ENCODE measurements at regions not wholly inside any gene's neighbourhood (a gene's known extent, or its start where the extent isn't known, plus 50 kb on each side); places are given as distances from the start of the nearest gene placed in this dataset.
"Not testable (repeated sequence)": the region's sequence is repeated elsewhere in the genome, so short reads cannot be mapped to it uniquely, and the experiment has no call there.

DNA sequence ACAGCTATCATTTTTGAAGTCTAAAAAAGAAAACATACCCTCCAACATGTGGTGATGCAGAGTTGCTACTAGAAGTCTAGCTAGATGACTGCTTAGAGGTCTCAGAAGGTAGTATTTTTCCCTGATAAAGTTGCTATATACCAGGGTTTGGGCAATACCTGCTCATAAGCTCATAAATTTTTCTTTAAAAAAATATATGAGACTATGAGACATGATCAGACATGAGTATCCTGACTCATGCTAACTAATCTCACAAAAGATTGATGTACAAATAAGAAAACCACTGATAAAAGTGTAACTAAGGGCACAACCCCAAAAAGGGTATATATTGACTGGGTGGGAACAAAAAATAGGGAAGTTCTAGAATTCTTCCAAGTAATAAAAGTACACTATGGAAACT is 740.9 kb downstream of the METTL15 start:
- DNase-seq = no peak

DNA sequence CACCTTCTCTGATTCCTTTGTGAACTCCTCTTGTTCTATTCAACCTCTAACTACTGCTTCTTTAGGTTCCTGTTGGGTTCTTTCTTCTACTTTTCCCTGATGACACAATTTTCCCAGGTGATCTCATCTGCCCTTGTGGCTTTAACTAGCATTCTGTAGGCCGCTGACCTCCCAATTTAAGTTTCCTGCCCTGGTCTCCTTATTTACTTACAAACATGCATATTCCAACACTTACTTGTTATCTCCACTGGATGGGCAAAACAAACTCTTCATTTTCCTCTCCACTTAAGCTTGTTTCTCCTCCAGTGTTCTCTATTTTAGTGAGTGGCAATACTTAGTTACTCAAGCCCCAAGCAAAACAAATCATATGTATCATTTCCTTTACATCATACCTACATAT is 734.5 kb downstream of the METTL15 start:
- DNase-seq = no peak

GRCh38 chr11:28838741-28839140 is 730.6 kb downstream of the METTL15 start:
- DNase-seq = no peak

- DNase-seq = no peak
These were observed 729.4 kb downstream of the METTL15 start for GRCh38 chr11:28837599-28837998.

DNA sequence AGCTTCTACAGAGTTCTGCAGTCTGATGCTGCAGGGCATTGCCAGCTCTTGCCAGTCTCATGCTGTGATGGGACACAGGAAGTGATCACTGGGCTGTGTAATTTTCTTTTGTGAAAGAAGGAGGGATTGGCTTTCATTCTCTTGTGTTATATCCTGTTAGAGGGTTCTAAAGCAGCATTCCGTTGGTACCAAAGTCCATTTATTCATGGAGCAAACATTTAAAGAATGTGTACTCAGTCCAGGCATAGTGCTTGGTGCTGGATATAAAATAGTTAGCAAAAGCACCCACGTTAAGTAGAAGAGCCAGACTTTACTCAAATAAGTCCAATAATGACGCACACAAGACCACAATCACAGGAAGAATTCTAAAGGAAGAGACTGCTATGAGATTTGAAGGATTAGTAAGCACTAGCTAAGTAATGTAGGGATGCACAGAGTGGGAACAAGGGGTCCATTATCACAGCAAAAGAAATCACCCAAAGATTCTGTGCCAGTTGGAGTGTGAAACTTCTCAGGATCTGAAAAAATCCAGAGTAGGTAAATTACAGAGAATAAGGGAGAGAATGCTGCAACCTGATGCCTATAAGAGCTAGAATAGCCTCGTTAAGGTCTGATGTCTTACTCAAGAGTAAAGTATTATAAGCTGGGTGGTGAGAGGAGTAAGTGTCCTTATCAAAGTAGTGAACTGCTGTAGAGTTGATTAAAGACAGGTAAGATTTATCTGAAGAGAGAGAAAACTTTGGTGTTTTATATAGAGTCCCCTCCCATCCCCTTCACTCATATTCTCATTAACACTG is 728.3 kb downstream of the METTL15 start:
- no peak for DNase-seq

GRCh38 chr11:28835790-28836189 is 727.6 kb downstream of the METTL15 start:
- no peak for DNase-seq

GRCh38 chr11:28835317-28835716 is 727.1 kb downstream of the METTL15 start:
- DNase-seq = no peak

DNA sequence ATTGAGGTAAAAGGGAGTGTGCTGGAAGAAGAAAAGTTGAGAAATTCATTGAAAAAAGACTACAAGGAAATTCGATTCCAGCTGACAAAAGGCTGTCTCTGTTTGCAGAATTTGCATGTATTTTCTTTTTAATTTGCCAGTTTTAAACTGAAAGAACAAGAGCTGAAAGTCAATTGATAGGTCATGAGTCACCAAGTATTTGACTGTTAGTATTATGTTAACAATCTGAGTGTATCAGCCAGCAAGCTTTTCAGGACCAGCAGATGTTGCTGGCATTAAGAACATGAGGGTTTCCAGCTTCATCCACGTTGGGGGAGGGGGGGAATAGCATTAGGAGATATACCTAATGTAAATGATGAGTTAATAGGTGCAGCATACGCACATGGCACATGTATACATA is 726.7 kb downstream of the METTL15 start:
- no peak for DNase-seq

DNA sequence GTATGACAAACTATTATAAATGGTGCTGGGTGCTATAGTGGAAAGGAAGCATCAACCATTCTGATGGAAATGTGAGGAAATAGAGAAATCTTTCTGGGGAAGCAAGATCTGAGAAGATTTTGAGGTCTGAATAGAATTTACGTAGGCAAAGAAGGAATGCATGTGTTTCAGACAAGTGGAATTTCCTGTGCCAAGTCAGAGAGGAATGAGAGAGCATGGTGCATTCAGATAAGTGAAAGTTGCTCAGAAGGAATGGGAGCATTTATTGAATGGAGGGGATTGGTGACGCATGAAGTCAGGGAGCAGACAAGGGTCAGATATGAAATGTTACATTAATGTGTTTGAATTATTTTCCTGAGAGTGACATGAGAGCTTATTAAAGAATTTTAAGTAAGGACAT is 725.5 kb downstream of the METTL15 start:
- DNase-seq = no peak

GRCh38 chr11:28833169-28833568 is 725.0 kb downstream of the METTL15 start:
- DNase-seq = no peak

DNA sequence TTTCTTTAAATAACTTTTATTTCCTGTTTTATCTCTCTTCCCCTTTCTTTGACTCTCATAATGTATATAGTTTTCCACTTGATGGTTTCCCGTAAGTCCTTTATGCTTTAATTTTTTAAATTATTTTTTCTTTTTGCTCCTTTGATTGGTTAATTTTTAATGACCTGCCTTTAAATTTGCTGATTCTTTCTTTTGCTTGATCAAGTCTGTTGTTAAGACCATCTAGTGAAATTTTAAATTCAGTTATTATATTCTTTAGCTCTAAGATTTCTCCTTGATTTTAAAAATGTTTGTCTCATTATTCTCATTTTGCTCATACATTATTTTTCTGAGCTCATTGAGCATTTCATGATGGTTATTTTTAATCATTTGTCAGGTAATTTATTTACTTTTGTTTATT is 718.6 kb downstream of the METTL15 start:
- DNase-seq = no peak

GRCh38 chr11:28822576-28822975 is 714.4 kb downstream of the METTL15 start:
- DNase-seq = no peak

DNA sequence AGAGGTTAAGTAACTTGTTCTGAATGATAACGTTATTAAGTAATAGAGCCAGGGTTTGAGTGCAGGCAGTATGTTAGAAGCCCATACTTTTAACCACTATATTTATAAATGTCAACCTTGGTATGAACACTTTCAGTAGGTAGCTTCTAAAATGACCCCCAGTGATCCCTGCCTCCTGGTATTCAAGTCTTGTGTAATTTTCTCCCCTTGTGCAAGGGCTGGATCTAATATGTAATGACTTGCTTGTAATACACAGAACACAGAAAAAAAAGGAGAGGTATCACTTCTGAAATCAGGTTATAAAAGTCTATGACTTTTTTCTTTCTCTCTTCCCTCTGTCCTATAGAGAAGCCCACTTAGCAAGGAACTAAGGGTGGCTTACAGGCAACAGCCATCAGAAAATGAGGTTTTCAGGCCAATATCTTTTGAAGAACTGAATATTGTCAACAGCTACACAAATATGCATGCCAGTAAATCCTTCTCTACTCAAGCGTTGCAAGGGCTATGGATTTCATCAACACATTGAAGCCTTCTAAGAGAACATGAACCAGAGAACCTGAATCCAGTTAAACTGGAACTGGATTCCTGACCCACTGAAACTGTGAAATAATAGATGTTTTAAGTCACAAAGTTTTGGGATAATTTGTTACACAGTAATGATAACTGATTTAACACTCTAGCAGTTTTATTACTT is 712.3 kb downstream of the METTL15 start:
- DNase-seq = no peak

DNA sequence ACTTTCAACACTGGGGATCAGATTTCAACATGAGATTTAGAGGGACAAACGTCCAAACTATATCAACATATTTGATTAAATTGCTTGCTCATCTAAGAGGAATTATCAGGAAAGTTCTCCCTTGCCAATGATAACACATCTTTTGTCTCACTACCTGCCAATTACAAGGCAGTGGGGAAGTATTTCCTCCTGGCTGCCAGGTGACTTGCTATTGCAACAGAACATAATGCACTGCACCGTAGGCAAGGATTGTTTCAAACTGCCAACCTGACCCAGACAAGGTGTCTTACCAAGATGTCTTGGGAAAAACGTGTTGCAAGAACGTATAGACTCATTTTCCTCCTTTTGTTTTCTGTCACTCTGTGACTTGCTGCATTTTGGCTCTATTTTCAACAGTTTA is 711.6 kb downstream of the METTL15 start:
- DNase-seq = no peak

- no peak for DNase-seq
These were observed 706.9 kb downstream of the METTL15 start for GRCh38 chr11:28815110-28815509.

GRCh38 chr11:28808771-28809170 is 700.6 kb downstream of the METTL15 start:
- no peak for DNase-seq

DNA sequence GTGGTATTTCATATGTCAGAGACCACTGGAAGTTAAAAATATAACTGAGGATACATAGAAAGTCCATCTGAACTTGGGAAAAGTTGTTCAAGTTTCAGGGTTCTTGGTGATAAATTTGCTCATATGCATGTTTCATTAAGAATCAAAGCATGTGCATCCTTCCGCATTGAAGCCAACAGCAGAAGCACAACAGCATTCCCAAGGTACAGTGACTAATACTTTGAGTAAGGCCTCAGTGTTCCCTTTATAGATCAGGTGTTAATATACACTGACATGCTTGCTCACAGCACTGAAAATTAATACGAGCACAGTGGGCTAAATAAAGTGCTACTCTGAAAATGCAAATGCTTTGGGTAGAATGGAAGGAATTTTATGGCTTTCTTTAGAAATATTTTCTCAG is 691.1 kb downstream of the METTL15 start:
- DNase-seq = no peak

GRCh38 chr11:28798286-28798685 is 690.1 kb downstream of the METTL15 start:
- DNase-seq = no peak

DNA sequence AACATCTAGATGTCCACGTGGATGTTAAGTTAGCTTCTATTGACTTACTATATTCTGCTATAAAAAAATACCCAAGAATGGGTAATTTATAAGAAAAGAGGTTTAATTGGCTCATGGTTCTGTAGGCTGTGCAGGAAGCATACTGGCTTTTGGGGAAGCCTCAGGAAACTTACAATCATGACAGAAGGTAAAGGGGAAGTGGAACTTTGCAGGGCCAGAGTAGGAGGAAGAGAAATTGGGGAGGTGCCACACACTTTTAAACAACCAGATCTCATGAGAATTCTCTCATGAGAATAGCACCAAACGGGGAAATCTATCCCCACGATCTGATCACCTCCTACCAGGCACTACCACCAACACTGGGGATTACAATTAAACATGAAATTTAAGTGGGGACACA is 689.3 kb downstream of the METTL15 start:
- no peak for DNase-seq

DNA sequence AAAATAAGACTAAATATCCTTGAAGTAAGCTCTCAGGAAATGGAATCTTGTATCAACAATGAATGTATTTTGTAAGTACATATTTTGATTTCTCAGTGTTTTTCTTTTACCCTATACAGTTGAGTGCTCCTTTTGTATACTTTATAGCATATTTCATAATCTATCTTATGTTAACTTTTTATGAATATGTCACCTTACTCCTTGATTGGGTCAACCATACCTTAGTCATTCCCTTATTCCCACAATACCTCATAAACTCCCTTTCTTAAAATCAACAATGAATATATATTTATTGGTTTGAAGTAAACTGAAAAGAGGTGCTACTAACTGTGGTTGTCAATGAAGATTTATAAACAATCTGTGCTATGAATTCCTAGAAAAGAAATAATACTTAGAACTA is 686.2 kb downstream of the METTL15 start:
- DNase-seq = no peak

DNA sequence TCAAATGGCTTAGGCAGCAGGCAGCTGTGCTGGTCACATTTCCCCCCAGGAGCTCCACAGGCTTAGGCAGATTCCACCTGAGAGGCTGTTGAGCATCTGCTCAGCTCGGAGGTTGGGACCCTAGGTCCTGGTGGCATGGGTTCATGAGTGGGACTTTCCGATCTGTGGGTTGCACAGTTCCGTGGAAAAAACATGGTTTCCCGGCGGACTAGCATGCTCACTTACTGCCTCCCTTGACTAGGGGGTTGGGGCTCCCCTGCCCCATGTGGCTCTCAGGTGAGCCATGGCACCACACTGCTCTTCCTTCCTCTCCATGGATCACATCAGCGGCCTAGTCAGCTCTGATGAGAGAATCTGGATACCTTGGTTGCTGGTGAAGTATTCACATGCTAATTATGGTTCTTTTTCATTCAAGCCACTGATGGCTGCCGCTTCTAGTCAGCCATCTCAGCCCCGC is 685.1 kb downstream of the METTL15 start:
- no peak for DNase-seq

- no peak for DNase-seq
These were observed 684.7 kb downstream of the METTL15 start for GRCh38 chr11:28792856-28793255.

GRCh38 chr11:28787897-28788296 is 679.7 kb downstream of the METTL15 start:
- not testable (repeated sequence) for DNase-seq

- no peak for DNase-seq
These were observed 668.9 kb downstream of the METTL15 start for GRCh38 chr11:28777126-28777525.

DNA sequence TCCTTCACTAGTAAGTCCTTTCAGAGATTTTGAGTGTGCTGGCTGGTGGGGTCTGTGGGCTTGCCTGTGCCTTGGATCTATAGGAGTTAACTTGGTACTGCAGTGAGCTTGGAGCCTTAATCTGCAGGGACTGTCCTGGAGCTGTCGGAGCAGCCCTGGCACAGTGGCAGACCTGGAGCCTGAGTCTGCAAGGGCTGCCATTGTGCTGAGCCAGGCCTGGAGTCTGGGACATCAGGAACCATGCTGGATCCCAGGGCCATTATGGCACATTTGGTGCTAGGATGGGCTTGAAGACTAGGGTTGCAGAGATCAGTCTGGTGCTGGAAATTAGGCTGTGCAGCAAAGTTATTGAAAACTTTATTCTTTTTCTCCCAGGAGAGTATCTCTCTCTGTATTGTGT is 665.4 kb downstream of the METTL15 start:
- DNase-seq = no peak
